A549 (cell line): ENCODE measurements at regions not wholly inside any gene's neighbourhood (a gene's known extent, or its start where the extent isn't known, plus 50 kb on each side); places are given as distances from the start of the nearest gene placed in this dataset.

ENCODE experiments used
- RAD21 ChIP-seq, 2 experiments: fragments of >200 bp in 1 of 2; sonication (Bioruptor Twin) in 1 of 2; formaldehyde crosslinking in 1 of 2; IDR thresholded peaks in 1 of 2; conservative IDR thresholded peaks in 1 of 2; 2 replicates in 1 of 2; 3 replicates in 1 of 2; pipeline ENCODE4 v1.6.1; 2012 to 2018; ENCODE audit warnings: inconsistent platforms in 1 of 2
- RARB ChIP-seq: fragments of 250-450 bp; sonication (Bioruptor Pico); IDR thresholded peaks from 2 replicates; pipeline ENCODE4 v1.8.0; 2021; ENCODE audit warnings: mild to moderate bottlenecking, moderate library complexity
- RNF2 ChIP-seq: fragments of 200-600 bp; sonication (generic); IDR thresholded peaks from 2 replicates; pipeline ENCODE4 v1.6.1; 2016; ENCODE audit warnings: low read depth, mild to moderate bottlenecking, antibody characterized with exemption, moderate library complexity, borderline replicate concordance
- TP53 ChIP-seq: fragments of 250-450 bp; sonication (Bioruptor Pico); IDR thresholded peaks from 2 replicates; pipeline ENCODE4 v1.5.0; 2021; ENCODE audit warnings: mild to moderate bottlenecking, moderate library complexity

DNA sequence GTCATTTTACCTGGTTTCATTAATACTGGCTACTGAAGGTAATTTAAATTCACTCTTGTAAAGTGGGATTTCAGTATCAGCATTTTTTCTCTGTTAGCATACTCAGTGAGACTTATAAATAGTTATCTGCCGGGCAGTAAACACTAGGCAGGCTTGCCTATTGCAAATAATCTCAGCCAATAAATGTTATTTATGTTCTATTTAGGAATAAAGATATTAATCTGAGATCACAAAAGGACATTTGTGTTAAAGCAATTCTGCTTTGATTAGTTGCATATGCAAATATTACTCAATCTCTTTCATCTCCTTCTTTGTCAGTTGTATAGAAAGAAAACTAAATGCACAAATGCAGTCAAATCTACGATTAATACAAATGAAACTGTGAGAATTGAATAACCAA lies 827.8 kb downstream of the TLE4 start:
- TF ChIP-seq TP53 (CRISPR knock-in tag) (no peak), RNF2 (no peak), RAD21 (conservative IDR thresholded peaks at IDR 0.05 in 1 of 2, IDR thresholded peaks at IDR 0.05 in 1 of 2) (no peak), RARB (CRISPR knock-in tag) (no peak)
